ENCODE measurements at regions not wholly inside any gene's neighbourhood (a gene's known extent, or its start where the extent isn't known, plus 50 kb on each side); places are given as distances from the start of the nearest gene placed in this dataset.

GRCh38 chr2:108067820-108068405 is 81.6 kb downstream of the SLC5A7 start:
- TF ChIP-seq CTCF (IDR thresholded peaks at IDR 0.05) (no peak), POLR2A (IDR thresholded peaks at IDR 0.05) (no peak)

Measured in heart left ventricle (tissue), 13 donors.